Ascending aorta (tissue), 2 donors: ENCODE measurements at regions not wholly inside any gene's neighbourhood (a gene's known extent, or its start where the extent isn't known, plus 50 kb on each side); places are given as distances from the start of the nearest gene placed in this dataset.

Experiments used
- DNase-seq, 2 donors: peaks; one replicate each; pipeline ENCODE4 v3.0.0-alpha.2; 2019; ENCODE audit warnings: low spot score in 2 of 2
- H3K27ac ChIP-seq, 2 donors: fragments of 200-600 bp; sonication (generic); one replicate each; pipeline ENCODE4 v1.5.1; 2016 to 2017; ENCODE audit warnings: mild to moderate bottlenecking in 1 of 2
- H3K27me3 ChIP-seq: fragments of 200-600 bp; sonication (generic); one replicate; pipeline ENCODE4 v1.5.1; 2017
- H3K36me3 ChIP-seq, 2 donors: fragments of 200-600 bp; sonication (generic); one replicate each; pipeline ENCODE4 v1.5.1; 2016
- H3K4me1 ChIP-seq, 2 donors: fragments of 200-600 bp; sonication (generic); one replicate each; pipeline ENCODE4 v1.5.1; 2016 to 2017; ENCODE audit warnings: mild to moderate bottlenecking in 1 of 2
- H3K4me3 ChIP-seq, 2 donors: fragments of 200-600 bp; sonication (generic); one replicate each; pipeline ENCODE4 v1.5.1; 2016 to 2017; ENCODE audit warnings: mild to moderate bottlenecking in 1 of 2
- H3K9me3 ChIP-seq, 2 donors: fragments of 200-600 bp; sonication (generic); one replicate each; pipeline ENCODE4 v1.5.1; 2016
- intact Hi-C: fragments of 100-400 bp; cut with DNase I; formaldehyde crosslinking; loops from one replicate; pipeline ENCODE4 v1.15.1; 2023
- TF ChIP-seq, protein P1 (sequence below), 3 experiments: fragments of 200-600 bp in 2 of 3; fragments of 450-650 bp in 1 of 3; sonication (generic) in 2 of 3; IDR thresholded peaks; one replicate each; pipeline ENCODE4 v1.5.1; 2016 to 2019; ENCODE audit warnings: antibody characterized with exemption in 3 of 3, mild to moderate bottlenecking in 1 of 3, moderate library complexity in 1 of 3

DNA sequence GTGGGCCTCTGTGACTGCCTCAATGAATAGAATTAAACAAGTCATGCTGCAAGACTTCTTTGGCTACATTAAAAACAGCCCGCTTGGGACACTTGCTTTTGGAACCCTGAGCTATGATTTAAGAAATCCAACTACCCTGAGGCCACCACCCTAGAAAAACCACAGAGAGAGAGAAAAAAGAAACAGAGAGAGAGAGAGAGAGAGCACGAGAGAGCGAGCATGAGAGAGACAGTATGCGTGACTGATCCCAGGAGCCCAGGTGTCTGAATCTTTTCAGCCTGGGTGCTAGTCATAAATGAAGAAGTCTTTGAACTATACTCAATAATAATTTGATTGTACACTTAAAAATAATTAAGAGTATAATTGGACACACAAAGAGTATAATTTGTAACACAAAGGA, 123.1 kb upstream of the FREM1 start:
- Histone ChIP-seq H3K27ac (no peak overlapping the region), H3K9me3 (no peaks in the 10 kb centered on the region), H3K27me3 (no peaks in the 10 kb centered on the region), H3K36me3 (no peaks in the 10 kb centered on the region), H3K4me1 (no peaks in the 10 kb centered on the region), H3K4me3 (no peak overlapping the region)
- TF ChIP-seq, protein P1, sequence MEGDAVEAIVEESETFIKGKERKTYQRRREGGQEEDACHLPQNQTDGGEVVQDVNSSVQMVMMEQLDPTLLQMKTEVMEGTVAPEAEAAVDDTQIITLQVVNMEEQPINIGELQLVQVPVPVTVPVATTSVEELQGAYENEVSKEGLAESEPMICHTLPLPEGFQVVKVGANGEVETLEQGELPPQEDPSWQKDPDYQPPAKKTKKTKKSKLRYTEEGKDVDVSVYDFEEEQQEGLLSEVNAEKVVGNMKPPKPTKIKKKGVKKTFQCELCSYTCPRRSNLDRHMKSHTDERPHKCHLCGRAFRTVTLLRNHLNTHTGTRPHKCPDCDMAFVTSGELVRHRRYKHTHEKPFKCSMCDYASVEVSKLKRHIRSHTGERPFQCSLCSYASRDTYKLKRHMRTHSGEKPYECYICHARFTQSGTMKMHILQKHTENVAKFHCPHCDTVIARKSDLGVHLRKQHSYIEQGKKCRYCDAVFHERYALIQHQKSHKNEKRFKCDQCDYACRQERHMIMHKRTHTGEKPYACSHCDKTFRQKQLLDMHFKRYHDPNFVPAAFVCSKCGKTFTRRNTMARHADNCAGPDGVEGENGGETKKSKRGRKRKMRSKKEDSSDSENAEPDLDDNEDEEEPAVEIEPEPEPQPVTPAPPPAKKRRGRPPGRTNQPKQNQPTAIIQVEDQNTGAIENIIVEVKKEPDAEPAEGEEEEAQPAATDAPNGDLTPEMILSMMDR (IDR thresholded peaks at IDR 0.05) = no peak
- no peak for DNase-seq
- intact Hi-C loops = no loop called here

DNA sequence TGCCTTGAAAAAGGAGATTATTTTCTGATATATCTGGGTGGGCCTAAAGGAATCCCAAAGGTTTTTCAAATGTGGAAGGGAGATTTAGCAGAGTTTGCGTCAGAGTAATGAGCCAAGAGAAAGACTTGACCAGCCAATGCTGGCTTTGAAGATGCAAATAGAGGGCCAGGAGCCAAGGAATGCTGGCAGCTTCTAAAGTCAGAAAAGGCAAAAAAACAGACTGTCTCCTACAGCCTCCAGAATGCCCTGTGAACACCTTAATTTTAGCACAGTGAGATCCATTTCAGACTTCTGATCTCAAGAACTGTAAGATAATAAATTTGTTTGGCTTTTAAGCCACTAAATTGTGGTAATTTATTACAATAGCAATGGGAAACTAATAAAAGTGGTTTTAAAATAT, 122.6 kb upstream of the FREM1 start:
- Histone ChIP-seq H3K36me3 (no peaks in the 10 kb centered on the region), H3K9me3 (no peaks in the 10 kb centered on the region), H3K27me3 (no peaks in the 10 kb centered on the region), H3K4me3 (no peak overlapping the region), H3K27ac (no peak overlapping the region), H3K4me1 (no peaks in the 10 kb centered on the region)
- intact Hi-C loops = no loop called here
- TF ChIP-seq, protein P1 (IDR thresholded peaks at IDR 0.05) = no peak
- DNase-seq = no peak

DNA sequence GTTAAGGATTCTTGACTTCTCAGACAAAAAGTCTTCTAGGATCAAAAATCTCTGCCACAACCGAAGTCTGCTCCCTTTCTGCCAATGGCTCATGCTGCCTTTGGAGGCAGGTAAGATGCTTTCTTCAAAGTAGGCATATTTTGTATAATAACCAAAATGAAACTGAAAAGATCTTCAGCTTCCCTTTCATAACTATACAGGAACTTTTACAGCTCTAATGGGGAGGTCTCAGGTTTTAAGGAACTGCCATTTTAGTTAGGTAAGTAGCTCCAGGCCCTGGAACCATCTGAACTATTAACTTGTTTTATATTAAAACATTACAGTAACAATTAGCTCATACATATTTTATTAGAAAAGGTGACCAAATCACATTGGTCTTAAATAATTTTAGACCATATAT, 110.9 kb upstream of the FREM1 start:
- no peaks in the 10 kb centered on the region for H3K4me1 ChIP-seq
- no peaks in the 10 kb centered on the region for H3K27me3 ChIP-seq
- DNase-seq = no peak
- no peak overlapping the region for H3K4me3 ChIP-seq
- intact Hi-C loops = loop anchor here (10.0 kb wide), 1 partner anchor 46 kb away; no protein-coding TSS in a partner anchor
- TF ChIP-seq, protein P1 (IDR thresholded peaks at IDR 0.05) = no peak
- no peak overlapping the region for H3K27ac ChIP-seq
- H3K9me3 ChIP-seq = no peaks in the 10 kb centered on the region
- H3K36me3 ChIP-seq = no peaks in the 10 kb centered on the region

DNA sequence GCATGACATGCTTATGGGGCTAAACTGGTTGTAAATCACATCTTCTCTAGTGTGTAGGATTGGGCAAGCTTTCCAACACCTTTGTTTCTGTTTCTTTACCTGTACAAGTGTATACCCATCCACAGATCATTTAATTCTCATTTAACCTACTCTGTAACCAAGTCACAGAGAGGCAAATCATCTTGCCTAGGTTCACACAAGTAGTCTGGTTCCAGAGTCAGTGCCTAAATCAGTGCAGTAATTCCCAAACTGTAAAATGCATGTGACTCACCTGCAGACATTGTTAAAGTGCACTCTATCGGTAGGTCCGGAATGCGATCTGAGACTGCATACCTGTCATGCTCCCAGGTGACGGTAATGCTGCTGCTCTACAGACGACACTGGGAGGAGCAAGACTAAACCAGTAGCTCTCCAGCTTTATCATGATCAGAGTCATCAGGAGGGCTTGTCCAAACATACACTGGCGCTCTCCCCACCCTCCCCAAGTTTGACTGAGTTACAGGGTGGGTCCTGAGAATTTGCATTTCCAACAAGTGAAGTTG, 107.9 kb upstream of the FREM1 start:
- intact Hi-C loops = no loop called here
- Histone ChIP-seq H3K36me3 (no peaks in the 10 kb centered on the region), H3K9me3 (no peaks in the 10 kb centered on the region), H3K4me1 (no peaks in the 10 kb centered on the region), H3K27me3 (no peaks in the 10 kb centered on the region), H3K4me3 (no peak overlapping the region), H3K27ac (no peak overlapping the region)
- DNase-seq = no peak
- TF ChIP-seq, protein P1 (IDR thresholded peaks at IDR 0.05) = no peak

DNA sequence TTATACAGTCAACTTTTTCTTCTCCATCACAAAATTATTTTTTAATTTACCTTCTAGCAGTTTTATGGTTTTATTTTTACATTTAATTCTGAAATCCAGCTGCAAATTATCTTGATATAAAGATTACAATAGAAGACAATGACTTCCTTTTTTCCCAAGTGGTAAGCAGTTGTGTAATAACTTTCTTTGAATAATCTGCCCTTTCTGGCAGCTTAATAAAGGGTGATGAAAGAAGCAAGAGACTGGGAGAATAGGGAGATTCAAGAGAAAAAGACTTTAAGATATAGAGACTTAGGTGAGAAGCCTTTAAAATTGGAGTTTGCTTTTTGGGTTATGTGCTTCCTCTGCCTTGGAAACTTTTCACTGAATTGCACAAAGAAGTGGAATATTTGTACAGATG, 100.4 kb upstream of the FREM1 start:
- H3K4me3 ChIP-seq = no peak overlapping the region
- H3K4me1 ChIP-seq = peaks cover 0 to 3% of the 10 kb centered on the region in 2 donors
- peak overlapping the region in 1 of 2 donors; percentile 24 for H3K27ac ChIP-seq
- intact Hi-C loops = no loop called here
- no peaks in the 10 kb centered on the region for H3K9me3 ChIP-seq
- no peak for DNase-seq
- TF ChIP-seq, protein P1 (IDR thresholded peaks at IDR 0.05) = no peak
- no peaks in the 10 kb centered on the region for H3K36me3 ChIP-seq
- no peaks in the 10 kb centered on the region for H3K27me3 ChIP-seq

DNA sequence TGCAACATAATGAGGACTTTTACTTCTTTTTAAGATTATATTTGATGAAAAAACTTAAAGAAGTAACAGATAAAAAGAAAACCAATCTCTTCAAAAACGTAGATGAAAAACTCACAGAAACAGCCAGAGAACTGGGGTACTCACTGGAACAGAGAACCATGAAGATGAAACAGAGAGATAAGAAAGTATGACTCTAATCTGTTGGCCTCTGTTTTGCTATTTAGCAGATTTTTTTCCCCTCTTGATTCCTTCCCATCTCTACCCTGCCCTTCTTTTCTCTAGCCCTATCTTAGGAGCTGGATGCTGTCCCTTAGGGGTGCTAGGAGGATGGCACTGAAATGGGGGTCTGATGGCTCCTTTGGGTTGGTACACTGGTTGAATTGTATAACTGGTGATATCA, 97.5 kb upstream of the FREM1 start:
- DNase-seq = no peak
- H3K27ac ChIP-seq = no peak overlapping the region
- TF ChIP-seq, protein P1 (IDR thresholded peaks at IDR 0.05) = no peak

More for the DNA sequence above, 97.5 kb upstream of the FREM1 start:
- Histone ChIP-seq H3K36me3 (no peaks in the 10 kb centered on the region), H3K4me1 (peaks cover 0 to 3% of the 10 kb centered on the region in 2 donors), H3K27me3 (no peaks in the 10 kb centered on the region), H3K4me3 (no peak overlapping the region), H3K9me3 (no peaks in the 10 kb centered on the region)
- intact Hi-C loops = no loop called here
